ENCODE measurements at regions not wholly inside any gene's neighbourhood (a gene's known extent, or its start where the extent isn't known, plus 50 kb on each side); places are given as distances from the start of the nearest gene placed in this dataset.
A peak's percentile ranks its signal among the peaks of the same experiment; 100 is the strongest.

- ChIA-PET POLR2A (interaction anchor here (1.0 to 1.1 kb wide), 2 partner anchors 22 to 35 kb away, joined by 3 read pairs; no protein-coding TSS in a partner anchor), CTCF (interaction anchor here (1.4 to 1.9 kb wide), 2 partner anchors 15 to 37 kb away, joined by 3 to 9 read pairs; no protein-coding TSS in a partner anchor)
- H3K27ac ChIP-seq (ENCODE audit: low read depth in 1 of 2, low read length in 2 of 2), result no peak overlapping the region
- no peak for TF ChIP-seq CTCF (IDR thresholded peaks at IDR 0.05)
- intact Hi-C loops (cut with DNase I, micrococcal nuclease), result no loop called here
- H3K4me3 ChIP-seq (ENCODE audit: low read length), result no peak overlapping the region
- no peaks in the 10 kb centered on the region for H3K9me3 Mint-ChIP-seq
- no peak for ATAC-seq (ENCODE audit: poor library complexity)
- no peaks in the 10 kb centered on the region for H3K9me3 ChIP-seq (ENCODE audit: control insufficient read depth in 1 of 2, insufficient read depth in 1 of 2, low read length in 2 of 2)
- no peak overlapping the region for H3K4me3 Mint-ChIP-seq
- H3K27ac Mint-ChIP-seq, result peak overlapping the region; percentile 21
- peaks cover 36% of the 10 kb centered on the region for H3K4me1 ChIP-seq (ENCODE audit: insufficient read depth, low read length)
- DNase-seq, result no peak
- no peaks in the 10 kb centered on the region for H3K27me3 ChIP-seq (ENCODE audit: control insufficient read depth in 1 of 2, insufficient read depth in 2 of 2, low read length in 2 of 2)
- H3K36me3 ChIP-seq (ENCODE audit: insufficient read depth, low read length), result peaks cover 36% of the 10 kb centered on the region
- H3K36me3 Mint-ChIP-seq (ENCODE audit: low read depth), result peaks cover 63% of the 10 kb centered on the region
- peaks cover 66% of the 10 kb centered on the region for H3K4me1 Mint-ChIP-seq (ENCODE audit: low read depth)
- no peaks in the 10 kb centered on the region for H3K27me3 Mint-ChIP-seq
Measured at GRCh38 chr7:130966246-130967009, 232.4 kb upstream of the KLF14 start.

GRCh38 chr7:130970196-130970595 is 236.2 kb upstream of the KLF14 start:
- ATAC-seq (ENCODE audit: poor library complexity) (no peak), DNase-seq (peak in 1 of 14 experiments; percentile 37)
- Mint-ChIP-seq H3K27ac (peak overlapping the region; percentile 31), H3K27me3 (no peaks in the 10 kb centered on the region), H3K9me3 (no peaks in the 10 kb centered on the region), H3K4me1 (ENCODE audit: low read depth) (peaks cover 80% of the 10 kb centered on the region), H3K4me3 (peak overlapping the region; percentile 47), H3K36me3 (ENCODE audit: low read depth) (peaks cover 75% of the 10 kb centered on the region)
- ChIA-PET POLR2A (interaction anchor here (1.0 to 1.7 kb wide), 3 partner anchors 13 to 28 kb away, joined by 3 to 6 read pairs (median 3); no protein-coding TSS in a partner anchor), CTCF (interaction anchor here (1.2 to 2.4 kb wide), 3 partner anchors 12 to 52 kb away, joined by 3 to 16 read pairs (median 4); no protein-coding TSS in a partner anchor)
- intact Hi-C loops (cut with DNase I, micrococcal nuclease), result loop anchor here in 1 of 2 experiments (5.0 kb wide), 1 partner anchor 37 kb away; no protein-coding TSS in a partner anchor
- Histone ChIP-seq H3K27me3 (ENCODE audit: control insufficient read depth in 1 of 2, insufficient read depth in 2 of 2, low read length in 2 of 2) (no peaks in the 10 kb centered on the region), H3K27ac (ENCODE audit: low read depth in 1 of 2, low read length in 2 of 2) (no peak overlapping the region), H3K4me1 (ENCODE audit: insufficient read depth, low read length) (peaks cover 31% of the 10 kb centered on the region), H3K9me3 (ENCODE audit: control insufficient read depth in 1 of 2, insufficient read depth in 1 of 2, low read length in 2 of 2) (peaks cover 0 to 7% of the 10 kb centered on the region in 2 experiments), H3K36me3 (ENCODE audit: insufficient read depth, low read length) (peaks cover 35% of the 10 kb centered on the region), H3K4me3 (ENCODE audit: low read length) (no peak overlapping the region)
- TF ChIP-seq CTCF (IDR thresholded peaks at IDR 0.05), result no peak

GRCh38 chr7:130970696-130971095 is 236.7 kb upstream of the KLF14 start:
- Mint-ChIP-seq H3K27me3 (no peaks in the 10 kb centered on the region), H3K9me3 (peaks cover 2% of the 10 kb centered on the region), H3K4me1 (ENCODE audit: low read depth) (peaks cover 85% of the 10 kb centered on the region), H3K4me3 (no peak overlapping the region), H3K27ac (peak overlapping the region; percentile 31), H3K36me3 (ENCODE audit: low read depth) (peaks cover 79% of the 10 kb centered on the region)
- no peaks in the 10 kb centered on the region for H3K27me3 ChIP-seq (ENCODE audit: control insufficient read depth in 1 of 2, insufficient read depth in 2 of 2, low read length in 2 of 2)
- peaks cover 35% of the 10 kb centered on the region for H3K4me1 ChIP-seq (ENCODE audit: insufficient read depth, low read length)
- peaks cover 36% of the 10 kb centered on the region for H3K36me3 ChIP-seq (ENCODE audit: insufficient read depth, low read length)
- ChIA-PET POLR2A (interaction anchor here (1.0 to 1.7 kb wide), 3 partner anchors 14 to 29 kb away, joined by 3 to 6 read pairs (median 3); no protein-coding TSS in a partner anchor), CTCF (interaction anchor here (1.0 to 2.4 kb wide), 5 partner anchors 12 to 74 kb away, joined by 3 to 16 read pairs (median 4); no protein-coding TSS in a partner anchor)
- no peak for TF ChIP-seq CTCF (IDR thresholded peaks at IDR 0.05)
- no peak overlapping the region for H3K27ac ChIP-seq (ENCODE audit: low read depth in 1 of 2, low read length in 2 of 2)
- H3K4me3 ChIP-seq (ENCODE audit: low read length), result no peak overlapping the region
- ATAC-seq (ENCODE audit: poor library complexity) (no peak), DNase-seq (no peak)
- peaks cover 0 to 7% of the 10 kb centered on the region in 2 experiments for H3K9me3 ChIP-seq (ENCODE audit: control insufficient read depth in 1 of 2, insufficient read depth in 1 of 2, low read length in 2 of 2)
- intact Hi-C loops (cut with DNase I, micrococcal nuclease), result loop anchor here in 1 of 2 experiments (5.0 kb wide), 1 partner anchor 37 kb away; no protein-coding TSS in a partner anchor
